ENCODE measurements at regions not wholly inside any gene's neighbourhood (a gene's known extent, or its start where the extent isn't known, plus 50 kb on each side); places are given as distances from the start of the nearest gene placed in this dataset.

DNA sequence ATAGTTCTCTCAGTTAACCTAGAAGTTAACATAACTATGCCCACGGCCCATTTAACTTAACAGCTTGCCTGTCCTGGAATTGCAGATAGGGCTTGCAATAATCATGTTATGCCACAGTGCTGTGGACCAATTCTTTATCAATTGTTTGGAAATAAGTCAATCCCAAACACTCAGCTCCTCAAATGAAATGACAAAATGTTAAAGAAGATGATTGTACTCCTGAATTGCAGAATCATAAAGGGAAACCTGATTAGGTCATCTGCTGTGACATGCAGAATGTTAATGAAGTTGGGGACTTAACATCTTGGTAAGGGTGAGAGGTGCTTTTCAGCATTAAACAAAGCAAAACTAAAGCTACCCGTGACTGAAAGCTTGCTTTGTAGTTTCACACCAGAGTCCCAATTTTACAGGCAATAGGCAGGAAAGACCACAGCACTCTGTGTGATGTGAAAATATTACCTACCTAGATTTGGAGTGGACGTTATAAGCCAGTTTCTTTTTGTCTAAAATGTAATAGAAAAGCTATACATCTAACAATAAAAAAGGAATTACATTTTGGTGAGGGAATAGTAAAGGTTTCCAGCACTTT is 364.0 kb downstream of the GPD2 start:
- TF ChIP-seq, protein P1, sequence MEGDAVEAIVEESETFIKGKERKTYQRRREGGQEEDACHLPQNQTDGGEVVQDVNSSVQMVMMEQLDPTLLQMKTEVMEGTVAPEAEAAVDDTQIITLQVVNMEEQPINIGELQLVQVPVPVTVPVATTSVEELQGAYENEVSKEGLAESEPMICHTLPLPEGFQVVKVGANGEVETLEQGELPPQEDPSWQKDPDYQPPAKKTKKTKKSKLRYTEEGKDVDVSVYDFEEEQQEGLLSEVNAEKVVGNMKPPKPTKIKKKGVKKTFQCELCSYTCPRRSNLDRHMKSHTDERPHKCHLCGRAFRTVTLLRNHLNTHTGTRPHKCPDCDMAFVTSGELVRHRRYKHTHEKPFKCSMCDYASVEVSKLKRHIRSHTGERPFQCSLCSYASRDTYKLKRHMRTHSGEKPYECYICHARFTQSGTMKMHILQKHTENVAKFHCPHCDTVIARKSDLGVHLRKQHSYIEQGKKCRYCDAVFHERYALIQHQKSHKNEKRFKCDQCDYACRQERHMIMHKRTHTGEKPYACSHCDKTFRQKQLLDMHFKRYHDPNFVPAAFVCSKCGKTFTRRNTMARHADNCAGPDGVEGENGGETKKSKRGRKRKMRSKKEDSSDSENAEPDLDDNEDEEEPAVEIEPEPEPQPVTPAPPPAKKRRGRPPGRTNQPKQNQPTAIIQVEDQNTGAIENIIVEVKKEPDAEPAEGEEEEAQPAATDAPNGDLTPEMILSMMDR (IDR thresholded peaks at IDR 0.05), result no peak

DNA sequence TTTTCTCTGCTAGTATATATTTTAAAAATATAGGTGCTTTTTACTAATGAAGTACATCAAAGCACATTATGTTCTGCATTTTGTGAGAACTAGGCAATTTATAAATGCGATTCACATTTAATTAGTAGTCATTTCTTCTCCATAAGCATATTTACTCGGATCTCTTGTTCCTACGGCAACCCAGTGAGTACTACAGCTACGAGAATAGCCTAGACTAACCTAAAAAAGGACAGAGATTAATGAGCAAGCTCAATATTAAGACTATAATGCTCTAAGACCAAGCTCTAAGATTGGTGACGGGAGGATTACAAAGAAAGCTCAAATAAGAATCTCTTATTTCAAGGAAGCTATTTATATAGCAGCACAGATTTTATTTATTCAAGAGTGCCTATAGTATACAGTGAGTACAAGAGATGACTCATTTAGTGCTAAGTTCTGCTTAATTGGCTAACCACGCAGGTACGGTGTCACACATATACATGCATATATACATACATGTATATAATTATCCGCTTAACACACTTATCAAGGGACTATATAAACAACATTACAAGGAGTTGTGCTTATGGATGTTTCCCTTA is 364.7 kb downstream of the GPD2 start:
- Histone ChIP-seq H3K4me1 (no peaks in the 10 kb centered on the region), H3K27me3 (no peaks in the 10 kb centered on the region), H3K27ac (no peak overlapping the region), H3K4me3 (no peak overlapping the region), H3K9me3 (no peaks in the 10 kb centered on the region), H3K36me3 (no peaks in the 10 kb centered on the region)
- no peak for ATAC-seq
- TF ChIP-seq, protein P1 (IDR thresholded peaks at IDR 0.05), result no peak
- intact Hi-C loops (cut with DNase I), result no loop called here
- DNase-seq, result peak in 1 of 4 donors; percentile 7

More for the DNA sequence above, 364.0 kb downstream of the GPD2 start:
- no peaks in the 10 kb centered on the region for H3K9me3 ChIP-seq
- intact Hi-C loops (cut with DNase I), result no loop called here
- H3K27ac ChIP-seq, result no peak overlapping the region
- no peak overlapping the region for H3K4me3 ChIP-seq
- no peak for ATAC-seq
- no peaks in the 10 kb centered on the region for H3K4me1 ChIP-seq
- no peaks in the 10 kb centered on the region for H3K36me3 ChIP-seq
- DNase-seq, result no peak
- H3K27me3 ChIP-seq, result no peaks in the 10 kb centered on the region

DNA sequence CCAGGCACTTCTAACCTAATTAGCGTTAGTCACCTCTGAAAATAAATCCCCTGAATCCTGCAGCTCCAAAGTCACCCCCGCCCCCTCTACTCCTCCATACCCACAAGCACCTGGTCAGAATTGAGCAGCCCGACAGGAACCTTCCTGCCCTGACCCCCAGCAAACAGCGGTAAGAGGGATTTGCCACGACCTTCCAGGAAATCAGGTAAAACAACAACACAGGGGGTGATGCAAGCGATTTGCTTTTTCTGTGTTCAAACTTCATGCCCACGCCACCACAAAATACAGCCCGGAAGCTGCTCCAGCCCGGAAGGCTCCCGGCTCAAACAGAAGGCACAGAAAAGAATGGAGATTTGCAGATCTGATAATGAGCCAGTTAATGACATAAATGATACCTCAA is 367.1 kb downstream of the GPD2 start:
- Histone ChIP-seq H3K4me1 (no peaks in the 10 kb centered on the region), H3K27me3 (no peaks in the 10 kb centered on the region), H3K27ac (no peak overlapping the region), H3K9me3 (peaks cover 0 to 4% of the 10 kb centered on the region in 2 donors), H3K36me3 (no peaks in the 10 kb centered on the region), H3K4me3 (no peak overlapping the region)
- peak in 1 of 4 donors; percentile 32 for DNase-seq
- ATAC-seq, result no peak
- TF ChIP-seq, protein P1 (IDR thresholded peaks at IDR 0.05), result no peak
- intact Hi-C loops (cut with DNase I), result no loop called here

DNA sequence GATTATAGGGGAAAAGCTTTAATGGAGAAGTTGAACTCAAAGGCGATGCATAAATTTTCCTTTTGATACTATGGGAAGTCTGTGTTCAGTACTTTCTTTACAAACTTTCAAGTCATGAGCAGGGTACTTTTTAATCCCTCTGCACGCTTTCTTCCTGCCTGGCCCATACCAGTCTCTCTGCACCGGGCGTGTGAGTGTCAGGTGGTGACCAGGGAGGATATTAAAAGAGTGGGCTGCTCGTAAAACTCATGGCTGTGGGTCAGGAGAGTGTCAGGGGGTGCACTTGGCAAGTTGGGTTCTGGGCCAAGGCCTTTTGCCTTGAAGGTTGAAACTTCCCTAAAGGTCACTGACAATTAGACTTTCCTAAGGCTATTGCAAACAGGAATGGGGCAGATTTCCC is 367.8 kb downstream of the GPD2 start:
- DNase-seq, result no peak
- TF ChIP-seq, protein P1 (IDR thresholded peaks at IDR 0.05), result no peak
- intact Hi-C loops (cut with DNase I), result no loop called here
- Histone ChIP-seq H3K27me3 (no peaks in the 10 kb centered on the region), H3K36me3 (no peaks in the 10 kb centered on the region), H3K4me3 (no peak overlapping the region), H3K27ac (no peak overlapping the region), H3K4me1 (no peaks in the 10 kb centered on the region), H3K9me3 (peaks cover 0 to 4% of the 10 kb centered on the region in 2 donors)
- no peak for ATAC-seq

DNA sequence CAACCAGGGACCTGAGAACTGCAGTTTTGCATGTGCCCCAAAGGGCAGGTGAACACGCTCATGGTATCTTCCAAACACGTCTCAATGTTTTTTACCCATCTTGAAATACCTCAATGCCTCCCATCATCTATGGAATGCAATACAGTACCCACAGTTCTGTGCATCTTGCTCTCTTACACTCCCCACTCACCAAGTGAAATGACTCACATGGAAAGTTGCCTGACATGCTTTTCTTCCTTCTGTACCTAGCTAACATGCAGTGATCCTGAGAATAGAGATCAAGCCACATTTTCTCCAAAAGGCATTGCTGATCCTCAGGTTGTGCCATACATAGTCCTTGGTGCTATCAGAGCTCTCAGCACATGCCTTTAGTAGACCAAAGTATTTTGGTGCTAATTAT is 373.9 kb downstream of the GPD2 start:
- intact Hi-C loops (cut with DNase I), result no loop called here
- H3K27ac ChIP-seq, result no peak overlapping the region
- DNase-seq, result no peak
- no peak for ATAC-seq
- TF ChIP-seq, protein P1 (IDR thresholded peaks at IDR 0.05), result no peak
- no peaks in the 10 kb centered on the region for H3K36me3 ChIP-seq
- H3K27me3 ChIP-seq, result no peaks in the 10 kb centered on the region
- H3K9me3 ChIP-seq, result peaks cover 0 to 4% of the 10 kb centered on the region in 2 donors
- H3K4me3 ChIP-seq, result no peak overlapping the region
- H3K4me1 ChIP-seq, result no peaks in the 10 kb centered on the region

Data from left lung (tissue), 4 donors.